ENCODE measurements at regions not wholly inside any gene's neighbourhood (a gene's known extent, or its start where the extent isn't known, plus 50 kb on each side); places are given as distances from the start of the nearest gene placed in this dataset.

- POLR2A ChIA-PET (ENCODE audit: partially characterized antibody), result no interaction called here
- no peaks in the 10 kb centered on the region for H3K79me2 ChIP-seq (ENCODE audit: control insufficient read depth in 1 of 2, insufficient read depth in 2 of 2, low read length in 2 of 2)
- H3K56ac ChIP-seq (replicated peaks; ENCODE audit: insufficient read length, low read depth, low read length), result no peak overlapping the region
- H2BK5ac ChIP-seq (ENCODE audit: low read depth, low read length), result no peak overlapping the region
- FAIRE-seq (no peak), DNase-seq (ENCODE audit: low read depth in 1 of 2, low spot score in 2 of 2) (no peak)
- H4K8ac ChIP-seq (ENCODE audit: extremely low read depth, insufficient read depth, low read length), result no peak overlapping the region
- H4K91ac ChIP-seq (replicated peaks; ENCODE audit: insufficient read length, low read length), result no peak overlapping the region
- no peaks in the 10 kb centered on the region for H3K36me3 ChIP-seq (ENCODE audit: control insufficient read depth in 2 of 4, insufficient read depth in 4 of 4, low read length in 3 of 4)
- no peak overlapping the region for H2BK20ac ChIP-seq (ENCODE audit: low read length)
- no peaks in the 10 kb centered on the region for H3K4me1 ChIP-seq (replicated peaks in 1 of 4; ENCODE audit: control insufficient read depth in 3 of 4, insufficient read depth in 4 of 4, low read length in 3 of 4)
- peak overlapping the region; percentile 31; the same call in 1 of the 2 replicates for H2BK15ac ChIP-seq (ENCODE audit: low read length)
- H3K4me2 ChIP-seq (ENCODE audit: insufficient read depth in 1 of 2, low read depth in 2 of 2, low read length in 2 of 2), result no peak overlapping the region
- H2BK120ac ChIP-seq (replicated peaks; ENCODE audit: low read depth, low read length), result no peak overlapping the region
- H3K4ac ChIP-seq (replicated peaks; ENCODE audit: insufficient read length, low read depth, low read length), result no peak overlapping the region
- H3K18ac ChIP-seq (ENCODE audit: extremely low read depth, low read length), result no peak overlapping the region
- H3K27ac ChIP-seq (ENCODE audit: low read depth, low read length), result no peak overlapping the region
- H3K23ac ChIP-seq (ENCODE audit: insufficient read length), result no peak overlapping the region
- H3K4me3 ChIP-seq (ENCODE audit: extremely low read depth in 1 of 4, insufficient read depth in 2 of 4, low read depth in 3 of 4, low read length in 4 of 4), result no peak overlapping the region
- 88% methylated on average over 5 of the region's 5 CpGs; no CpG with 5 or more reads in 1 of the 2 experiments for WGBS, 2 experiments (ENCODE audit: extremely low coverage in 1 of 2, insufficient coverage in 1 of 2, insufficient read length in 1 of 2, insufficient replicate concordance in 2 of 2, low coverage in 1 of 2, low lambda C conversion rate in 2 of 2, missing lambda C conversion rate in 1 of 2)
- no peaks in the 10 kb centered on the region for H3K9me3 ChIP-seq (ENCODE audit: insufficient read depth in 2 of 2, low read depth in 1 of 2, low read length in 1 of 2)
- H4K20me1 ChIP-seq (replicated peaks in 1 of 2; ENCODE audit: control insufficient read depth in 1 of 2, insufficient read depth in 2 of 2, low read length in 2 of 2), result no peaks in the 10 kb centered on the region
- no peak overlapping the region for H3K14ac ChIP-seq (ENCODE audit: insufficient read length)
- H3K23me2 ChIP-seq (ENCODE audit: low read depth, low read length), result no peaks in the 10 kb centered on the region
- H4K5ac ChIP-seq (ENCODE audit: insufficient read length, low read depth, low read length), result no peak overlapping the region
- no peak overlapping the region for H2AK5ac ChIP-seq (ENCODE audit: low read depth, low read length)
- H2AFZ ChIP-seq (ENCODE audit: low read length), result no peak overlapping the region
- H3K9ac ChIP-seq (replicated peaks in 1 of 4; ENCODE audit: extremely low read depth in 1 of 4, low read depth in 3 of 4, low read length in 3 of 4), result no peak overlapping the region
- no peak overlapping the region for H2BK12ac ChIP-seq (ENCODE audit: low read depth, low read length)
- H3K27me3 ChIP-seq (replicated peaks in 1 of 4; ENCODE audit: control insufficient read depth in 3 of 4, extremely low read depth in 1 of 4, insufficient read depth in 3 of 4, low read length in 3 of 4), result no peaks in the 10 kb centered on the region
- H3K79me1 ChIP-seq (ENCODE audit: low read depth, low read length), result no peaks in the 10 kb centered on the region
- CTCF ChIA-PET (ENCODE audit: partially characterized antibody), result interaction anchor here (1.0 to 1.2 kb wide), 2 partner anchors 15 to 18 kb away, joined by 3 to 4 read pairs; no protein-coding TSS in a partner anchor
- TF ChIP-seq RXRA (IDR thresholded peaks at IDR 0.05; ENCODE audit: insufficient read depth, low read depth, low read length) (no peak), POLR2A (IDR thresholded peaks at IDR 0.05; ENCODE audit: control extremely low read depth in 1 of 2, low read depth in 2 of 2, low read length in 2 of 2) (no peak), CEBPB (IDR thresholded peaks at IDR 0.05; ENCODE audit: low read depth, low read length) (no peak), SIX5 (IDR thresholded peaks at IDR 0.05; ENCODE audit: low read depth, low read length) (no peak), KDM1A (IDR thresholded peaks at IDR 0.05; ENCODE audit: borderline replicate concordance, low read length) (no peak), SP1 (IDR thresholded peaks at IDR 0.05; ENCODE audit: low read depth, low read length) (no peak), YY1 (IDR thresholded peaks at IDR 0.05; ENCODE audit: low read depth, low read length) (no peak), KDM5A (IDR thresholded peaks at IDR 0.05; ENCODE audit: low read length) (no peak), SUZ12 (IDR thresholded peaks at IDR 0.05; ENCODE audit: low read length) (no peak), NANOG (IDR thresholded peaks at IDR 0.05; ENCODE audit: insufficient read depth, low read depth, low read length, poor library complexity, severe bottlenecking) (no peak), E2F6 (IDR thresholded peaks at IDR 0.05) (no peak), HDAC2 (IDR thresholded peaks at IDR 0.05; ENCODE audit: borderline replicate concordance in 1 of 2, low read depth in 2 of 2, low read length in 2 of 2) (no peak), CBX5 (IDR thresholded peaks at IDR 0.05; ENCODE audit: low read depth, low read length) (no peak), RAD21 (IDR thresholded peaks at IDR 0.05 in 1 of 2, conservative IDR thresholded peaks at IDR 0.05 in 1 of 2; ENCODE audit: low read depth in 2 of 2, low read length in 2 of 2) (no peak)
These were observed 667.4 kb upstream of the NRP1 start for GRCh38 chr10:34001831-34002230.

Measured in H1 (cell line).